Tibial artery (tissue), 4 donors: ENCODE measurements at regions not wholly inside any gene's neighbourhood (a gene's known extent, or its start where the extent isn't known, plus 50 kb on each side); places are given as distances from the start of the nearest gene placed in this dataset.
A peak's percentile ranks its signal among the peaks of the same experiment; 100 is the strongest.
"Not testable (repeated sequence)": the region's sequence is repeated elsewhere in the genome, so short reads cannot be mapped to it uniquely, and the experiment has no call there.

Source experiments
- DNase-seq, 2 donors: peaks; one replicate each; pipeline ENCODE4 v3.0.0-alpha.2; 2019
- H3K27ac ChIP-seq, 2 donors: fragments of 200-600 bp; sonication (generic) in 1 of 2; 1 replicate in 1 of 2; 2 replicates in 1 of 2; pipeline ENCODE4 v1.5.1; 2018 to 2019; ENCODE audit warnings: mild to moderate bottlenecking in 1 of 2
- H3K27me3 ChIP-seq, 2 donors: fragments of 200-600 bp; sonication (generic) in 1 of 2; one replicate each; pipeline versions ENCODE4 v1.5.1 to v1.6.0; 2016 to 2019
- H3K36me3 ChIP-seq, 3 donors: fragments of 200-600 bp; sonication (generic) in 2 of 3; one replicate each; pipeline ENCODE4 v1.5.1; 2016 to 2019; ENCODE audit warnings: mild to moderate bottlenecking in 2 of 3
- H3K4me1 ChIP-seq, 4 donors: fragments of 200-600 bp; sonication (generic) in 2 of 4; 1 replicate in 3 of 4; 2 replicates in 1 of 4; pipeline ENCODE4 v1.5.1; 2016 to 2019
- H3K4me3 ChIP-seq, 2 donors: fragments of 200-600 bp; sonication (generic) in 1 of 2; 1 replicate in 1 of 2; 2 replicates in 1 of 2; pipeline ENCODE4 v1.5.1; 2018 to 2019; ENCODE audit warnings: mild to moderate bottlenecking in 2 of 2
- H3K9me3 ChIP-seq, 3 donors: fragments of 200-600 bp; sonication (generic) in 1 of 3; one replicate each; pipeline ENCODE4 v1.5.1; 2016 to 2019
- CTCF ChIP-seq, 2 experiments: fragments of 200-600 bp in 1 of 2; fragments of 450-650 bp in 1 of 2; IDR thresholded peaks; one replicate each; pipeline ENCODE4 v1.5.1; 2017 to 2019; ENCODE audit warnings: antibody characterized with exemption in 2 of 2, mild to moderate bottlenecking in 1 of 2, moderate library complexity in 1 of 2
- intact Hi-C: fragments of 100-400 bp; cut with DNase I; formaldehyde crosslinking; loops from one replicate; pipeline ENCODE4 v1.15.0; 2023; ENCODE audit warnings: low total_unique reads

DNA sequence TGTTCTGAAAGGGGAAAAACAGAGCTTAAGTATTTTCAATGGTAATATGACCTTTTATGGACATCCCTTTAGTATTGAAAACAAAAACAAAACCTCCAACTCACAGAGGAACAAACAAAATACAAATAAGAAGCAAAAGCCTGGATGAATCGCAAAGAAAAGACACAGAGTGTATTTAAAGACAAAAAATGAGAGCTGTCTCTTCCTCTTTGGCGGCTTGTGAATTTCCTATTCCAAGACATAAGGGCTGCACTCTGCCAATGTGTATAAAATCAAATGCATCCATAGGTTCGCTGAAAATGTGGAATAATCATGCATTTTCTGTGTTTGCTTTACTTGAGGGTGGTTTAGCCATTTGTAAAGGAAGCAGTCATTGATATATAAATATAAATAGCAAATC lies 739.3 kb upstream of the ZNF608 start:
- Histone ChIP-seq H3K27ac (peak overlapping the region; percentile 73 to 80), H3K4me1 (peaks cover 0 to 49% (median 17%) of the 10 kb centered on the region in 4 donors), H3K4me3 (no peak overlapping the region), H3K9me3 (no peaks in the 10 kb centered on the region), H3K27me3 (no peaks in the 10 kb centered on the region), H3K36me3 (no peaks in the 10 kb centered on the region)
- no peak for DNase-seq
- intact Hi-C loops = no loop called here
- TF ChIP-seq CTCF (IDR thresholded peaks at IDR 0.05) = no peak

- TF ChIP-seq CTCF (IDR thresholded peaks at IDR 0.05) = no peak
- intact Hi-C loops = no loop called here
- Histone ChIP-seq H3K4me3 (no peak overlapping the region), H3K27me3 (no peaks in the 10 kb centered on the region), H3K27ac (peak overlapping the region; percentile 73 to 80), H3K36me3 (no peaks in the 10 kb centered on the region), H3K4me1 (peaks cover 0 to 40% (median 17%) of the 10 kb centered on the region in 4 donors), H3K9me3 (no peaks in the 10 kb centered on the region)
- no peak for DNase-seq
Observed at GRCh38 chr5:125486634-125487033, 740.2 kb upstream of the ZNF608 start.

- no peaks in the 10 kb centered on the region for H3K9me3 ChIP-seq
- no peak for DNase-seq
- H3K4me1 ChIP-seq = peaks cover 0 to 34% (median 17%) of the 10 kb centered on the region in 4 donors
- H3K4me3 ChIP-seq = no peak overlapping the region
- intact Hi-C loops = no loop called here
- H3K27ac ChIP-seq = no peak overlapping the region
- H3K27me3 ChIP-seq = no peaks in the 10 kb centered on the region
- TF ChIP-seq CTCF (IDR thresholded peaks at IDR 0.05) = no peak
- H3K36me3 ChIP-seq = no peaks in the 10 kb centered on the region
Observed at GRCh38 chr5:125487231-125487630, 740.8 kb upstream of the ZNF608 start.

DNA sequence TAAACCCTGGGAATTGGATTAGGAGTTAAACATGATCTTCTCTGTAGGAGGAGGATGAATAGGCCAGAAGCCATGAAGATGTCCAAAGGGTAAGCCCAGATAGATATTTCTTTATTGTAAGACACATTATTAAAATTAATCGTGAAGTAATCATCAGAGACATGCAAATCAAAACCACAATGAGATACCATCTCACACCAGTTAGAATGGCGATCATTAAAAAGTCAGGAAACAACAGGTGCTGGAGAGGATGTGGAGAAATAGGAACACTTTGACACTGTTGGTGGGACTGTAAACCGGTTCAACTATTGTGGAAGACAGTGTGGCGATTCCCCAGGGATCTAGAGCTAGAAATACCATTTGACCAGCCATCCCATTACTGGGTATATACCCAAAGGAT lies 741.2 kb upstream of the ZNF608 start:
- H3K27ac ChIP-seq, H3K9me3 ChIP-seq, H3K4me3 ChIP-seq, H3K27me3 ChIP-seq, DNase-seq, intact Hi-C loops, H3K36me3 ChIP-seq: not testable (repeated sequence)
- peaks cover 0 to 33% (median 17%) of the 10 kb centered on the region in 4 donors for H3K4me1 ChIP-seq

GRCh38 chr5:125489146-125489545 lies 742.7 kb upstream of the ZNF608 start:
- TF ChIP-seq CTCF (IDR thresholded peaks at IDR 0.05) = no peak
- intact Hi-C loops = no loop called here

GRCh38 chr5:125491986-125492492 lies 745.6 kb upstream of the ZNF608 start:
- H3K9me3 ChIP-seq = no peaks in the 10 kb centered on the region
- no peak overlapping the region for H3K4me3 ChIP-seq
- TF ChIP-seq CTCF (IDR thresholded peaks at IDR 0.05) = no peak

More at GRCh38 chr5:125489146-125489545, 742.7 kb upstream of the ZNF608 start:
- Histone ChIP-seq H3K4me1 (peaks cover 0 to 29% (median 17%) of the 10 kb centered on the region in 4 donors), H3K36me3 (no peaks in the 10 kb centered on the region), H3K27me3 (no peaks in the 10 kb centered on the region), H3K9me3 (no peaks in the 10 kb centered on the region), H3K4me3 (no peak overlapping the region), H3K27ac (no peak overlapping the region)
- DNase-seq = no peak

More at GRCh38 chr5:125491986-125492492, 745.6 kb upstream of the ZNF608 start:
- intact Hi-C loops = no loop called here
- H3K27me3 ChIP-seq = no peaks in the 10 kb centered on the region
- no peaks in the 10 kb centered on the region for H3K36me3 ChIP-seq
- H3K27ac ChIP-seq = no peak overlapping the region
- DNase-seq = no peak
- H3K4me1 ChIP-seq = no peaks in the 10 kb centered on the region
